Prostate gland (tissue), 2 donors: ENCODE measurements at regions not wholly inside any gene's neighbourhood (a gene's known extent, or its start where the extent isn't known, plus 50 kb on each side); places are given as distances from the start of the nearest gene placed in this dataset.
A peak's percentile ranks its signal among the peaks of the same experiment; 100 is the strongest.

Experiments used
- DNase-seq: peaks from one replicate; pipeline ENCODE4 v3.0.0-alpha.2; 2019; ENCODE audit warnings: low spot score
- H3K27ac ChIP-seq, 2 donors: fragments of 200-600 bp; sonication (generic); 2 replicates each; pipeline ENCODE4 v1.5.1; 2017 to 2019
- H3K27me3 ChIP-seq: fragments of 200-600 bp; sonication (generic); replicated peaks from 2 replicates; pipeline ENCODE4 v1.5.1; 2019; ENCODE audit not compliant: insufficient read depth
- H3K36me3 ChIP-seq, 2 donors: fragments of 200-600 bp; sonication (generic); 1 replicate in 1 of 2; 2 replicates in 1 of 2; pipeline versions ENCODE4 v1.5.1 to v1.8.1; 2017 to 2019
- H3K4me1 ChIP-seq: fragments of 200-600 bp; sonication (generic); replicated peaks from 2 replicates; pipeline ENCODE4 v1.5.1; 2019
- H3K4me3 ChIP-seq, 2 donors: fragments of 200-600 bp; sonication (generic); 2 replicates each; pipeline ENCODE4 v1.5.1; 2017 to 2019
- H3K9me3 ChIP-seq: fragments of 200-600 bp; sonication (generic); 2 replicates; pipeline ENCODE4 v1.5.1; 2017
- CTCF ChIP-seq, 4 experiments: fragments of 200-600 bp in 2 of 4; fragments of 450-650 bp in 2 of 4; sonication (generic) in 2 of 4; IDR thresholded peaks; 1 replicate in 3 of 4; 2 replicates in 1 of 4; pipeline ENCODE4 v1.5.1; 2016 to 2019; ENCODE audit warnings: antibody characterized with exemption in 4 of 4, mild to moderate bottlenecking in 2 of 4, moderate library complexity in 2 of 4
- POLR2A ChIP-seq: fragments of 450-650 bp; IDR thresholded peaks from one replicate; pipeline ENCODE4 v1.6.1; 2016; ENCODE audit warnings: antibody characterized with exemption, mild to moderate bottlenecking
- POLR2AphosphoS5 ChIP-seq: sonication (generic); formaldehyde crosslinking; IDR thresholded peaks from one replicate; pipeline ENCODE4 v1.6.1; 2017; ENCODE audit warnings: antibody characterized with exemption
- WGBS: methylation state at CpG from one replicate; pipeline ENCODE4 v1.1.5; 2018; 5-methylcytosine and 5-hydroxymethylcytosine counted together
- intact Hi-C: fragments of 100-400 bp; cut with DNase I; formaldehyde crosslinking; loops from one replicate; pipeline ENCODE4 v1.14.2; 2022

DNA sequence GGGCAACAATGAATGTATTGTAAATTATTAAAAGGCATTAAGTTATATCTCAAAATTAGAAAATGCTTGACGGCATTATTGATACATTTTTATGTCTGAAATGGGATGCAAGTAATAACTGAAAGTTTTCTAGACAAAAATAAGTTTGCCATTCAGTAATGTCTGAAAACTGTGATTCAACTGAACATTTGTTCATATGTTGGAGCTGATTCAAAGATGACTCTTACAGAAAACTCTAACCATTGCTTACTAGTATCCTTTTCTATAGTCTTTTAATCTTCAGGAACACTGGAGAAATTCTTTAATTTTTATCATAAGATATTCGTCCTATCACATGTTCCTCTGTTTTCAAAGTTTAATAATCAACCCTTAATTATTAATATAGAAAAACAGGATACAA lies 71.1 kb upstream of the TFEC start:
- intact Hi-C loops: no loop called here
- TF ChIP-seq CTCF (IDR thresholded peaks at IDR 0.05) (no peak), POLR2AphosphoS5 (no peak), POLR2A (no peak)
- Histone ChIP-seq H3K9me3 (no peaks in the 10 kb centered on the region), H3K4me1 (no peaks in the 10 kb centered on the region), H3K36me3 (no peaks in the 10 kb centered on the region), H3K27ac (no peak overlapping the region), H3K4me3 (no peak overlapping the region), H3K27me3 (no peaks in the 10 kb centered on the region)
- WGBS: 90% methylated on average over 2 of the region's 2 CpGs
- DNase-seq: no peak

- intact Hi-C loops: no loop called here
- no peaks in the 10 kb centered on the region for H3K27me3 ChIP-seq
- no peaks in the 10 kb centered on the region for H3K36me3 ChIP-seq
- H3K4me1 ChIP-seq: no peaks in the 10 kb centered on the region
- no peak for DNase-seq
- TF ChIP-seq CTCF (IDR thresholded peaks at IDR 0.05): no peak
- no peak for TF ChIP-seq POLR2A
- H3K9me3 ChIP-seq: no peaks in the 10 kb centered on the region
- H3K4me3 ChIP-seq: no peak overlapping the region
- no peak overlapping the region for H3K27ac ChIP-seq
Measured at GRCh38 chr7:116111475-116111874, 80.9 kb upstream of the TFEC start.

DNA sequence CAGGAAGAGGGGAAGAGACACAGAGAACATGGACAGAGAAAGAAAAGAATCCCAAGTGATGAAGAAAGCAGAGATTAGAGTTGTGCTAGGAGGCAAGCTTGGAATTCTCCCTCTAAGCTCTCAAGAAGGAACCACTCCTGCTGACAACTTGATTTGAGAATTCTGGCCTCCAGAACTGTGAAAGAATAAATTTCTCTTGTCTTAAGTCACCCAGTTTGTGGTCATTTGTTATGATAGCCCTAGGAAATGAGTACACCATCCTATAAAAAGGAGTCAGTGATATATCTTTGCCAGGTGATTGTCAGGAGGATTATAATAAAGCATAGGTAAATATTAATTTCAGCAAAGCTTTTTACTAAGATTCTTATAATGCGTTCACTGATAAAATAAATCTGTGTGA lies 82.7 kb upstream of the TFEC start:
- no peaks in the 10 kb centered on the region for H3K27me3 ChIP-seq
- DNase-seq: no peak
- no peaks in the 10 kb centered on the region for H3K4me1 ChIP-seq
- TF ChIP-seq CTCF (IDR thresholded peaks at IDR 0.05) (no peak), POLR2AphosphoS5 (no peak), POLR2A (no peak)
- WGBS: 93% methylated on average over 1 of the region's 1 CpG
- no peaks in the 10 kb centered on the region for H3K36me3 ChIP-seq
- H3K27ac ChIP-seq: no peak overlapping the region
- H3K4me3 ChIP-seq: no peak overlapping the region
- no peaks in the 10 kb centered on the region for H3K9me3 ChIP-seq
- intact Hi-C loops: no loop called here

GRCh38 chr7:116120839-116121238 lies 89.5 kb upstream of the TES start:
- no peak for DNase-seq
- Histone ChIP-seq H3K27me3 (no peaks in the 10 kb centered on the region), H3K9me3 (no peaks in the 10 kb centered on the region), H3K36me3 (no peaks in the 10 kb centered on the region), H3K27ac (no peak overlapping the region), H3K4me3 (no peak overlapping the region), H3K4me1 (no peaks in the 10 kb centered on the region)
- TF ChIP-seq CTCF (IDR thresholded peaks at IDR 0.05): no peak
- no peak for TF ChIP-seq POLR2A
- TF ChIP-seq POLR2AphosphoS5: no peak
- intact Hi-C loops: no loop called here

- no peaks in the 10 kb centered on the region for H3K27me3 ChIP-seq
- no peak overlapping the region for H3K27ac ChIP-seq
- TF ChIP-seq POLR2AphosphoS5 (no peak), POLR2A (no peak), CTCF (IDR thresholded peaks at IDR 0.05) (peak in 2 of 4 experiments; percentile 20 to 28)
- H3K9me3 ChIP-seq: no peaks in the 10 kb centered on the region
- H3K4me3 ChIP-seq: no peak overlapping the region
- H3K36me3 ChIP-seq: no peaks in the 10 kb centered on the region
- no peaks in the 10 kb centered on the region for H3K4me1 ChIP-seq
- DNase-seq: no peak
- WGBS: 48% methylated on average over 3 of the region's 3 CpGs
- intact Hi-C loops: no loop called here
Measured at GRCh38 chr7:116122972-116123595, 87.3 kb upstream of the TES start.
